ENCODE measurements at regions not wholly inside any gene's neighbourhood (a gene's known extent, or its start where the extent isn't known, plus 50 kb on each side); places are given as distances from the start of the nearest gene placed in this dataset.
"Not testable (repeated sequence)": the region's sequence is repeated elsewhere in the genome, so short reads cannot be mapped to it uniquely, and the experiment has no call there.

GRCh38 chr16:87160701-87161337 is 156.4 kb downstream of the C16orf95 start:
- H3K4me3 ChIP-seq (ENCODE audit: low read depth, low read length), result no peak overlapping the region
- H3K36me3 ChIP-seq (ENCODE audit: control insufficient read depth, insufficient read depth, low read length), result no peaks in the 10 kb centered on the region
- DNase-seq (ENCODE audit: low read depth) (no peak), FAIRE-seq (no peak)
- H3K27me3 ChIP-seq (ENCODE audit: control insufficient read depth, insufficient read depth, low read length), result no peaks in the 10 kb centered on the region
- TF ChIP-seq, protein P1, sequence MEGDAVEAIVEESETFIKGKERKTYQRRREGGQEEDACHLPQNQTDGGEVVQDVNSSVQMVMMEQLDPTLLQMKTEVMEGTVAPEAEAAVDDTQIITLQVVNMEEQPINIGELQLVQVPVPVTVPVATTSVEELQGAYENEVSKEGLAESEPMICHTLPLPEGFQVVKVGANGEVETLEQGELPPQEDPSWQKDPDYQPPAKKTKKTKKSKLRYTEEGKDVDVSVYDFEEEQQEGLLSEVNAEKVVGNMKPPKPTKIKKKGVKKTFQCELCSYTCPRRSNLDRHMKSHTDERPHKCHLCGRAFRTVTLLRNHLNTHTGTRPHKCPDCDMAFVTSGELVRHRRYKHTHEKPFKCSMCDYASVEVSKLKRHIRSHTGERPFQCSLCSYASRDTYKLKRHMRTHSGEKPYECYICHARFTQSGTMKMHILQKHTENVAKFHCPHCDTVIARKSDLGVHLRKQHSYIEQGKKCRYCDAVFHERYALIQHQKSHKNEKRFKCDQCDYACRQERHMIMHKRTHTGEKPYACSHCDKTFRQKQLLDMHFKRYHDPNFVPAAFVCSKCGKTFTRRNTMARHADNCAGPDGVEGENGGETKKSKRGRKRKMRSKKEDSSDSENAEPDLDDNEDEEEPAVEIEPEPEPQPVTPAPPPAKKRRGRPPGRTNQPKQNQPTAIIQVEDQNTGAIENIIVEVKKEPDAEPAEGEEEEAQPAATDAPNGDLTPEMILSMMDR (IDR thresholded peaks at IDR 0.05; ENCODE audit: insufficient read depth, low read length, severe bottlenecking), result no peak

DNA sequence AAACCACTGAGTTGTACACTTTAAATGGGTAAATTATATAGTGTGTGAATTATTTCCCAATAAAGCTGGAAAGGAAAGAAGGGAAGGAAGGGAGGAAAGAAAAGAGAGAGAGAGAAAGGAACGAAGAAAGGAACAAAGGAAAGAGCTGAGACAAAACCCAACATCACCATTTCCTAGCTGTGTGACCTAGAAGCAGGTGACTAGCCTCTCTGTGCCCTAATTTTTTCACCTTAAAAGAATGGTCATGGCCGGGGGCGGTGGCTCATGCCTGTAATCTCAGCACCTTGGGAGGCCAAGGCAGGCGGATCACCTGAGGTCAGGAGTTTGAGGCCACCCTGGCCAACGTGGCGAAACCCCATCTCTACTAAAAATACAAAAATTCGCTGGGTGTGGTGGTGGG is 155.8 kb downstream of the C16orf95 start:
- FAIRE-seq; DNase-seq (ENCODE audit: low read depth); H3K36me3 ChIP-seq (ENCODE audit: control insufficient read depth, insufficient read depth, low read length); H3K4me3 ChIP-seq (ENCODE audit: low read depth, low read length); H3K27me3 ChIP-seq (ENCODE audit: control insufficient read depth, insufficient read depth, low read length): not testable (repeated sequence)

GRCh38 chr16:87161822-87162676 is 155.1 kb downstream of the C16orf95 start:
- H3K4me3 ChIP-seq (ENCODE audit: low read depth, low read length), result no peak overlapping the region
- H3K27me3 ChIP-seq (ENCODE audit: control insufficient read depth, insufficient read depth, low read length), result no peaks in the 10 kb centered on the region
- no peaks in the 10 kb centered on the region for H3K36me3 ChIP-seq (ENCODE audit: control insufficient read depth, insufficient read depth, low read length)
- DNase-seq (ENCODE audit: low read depth) (no peak), FAIRE-seq (no peak)
- TF ChIP-seq, protein P1 (IDR thresholded peaks at IDR 0.05; ENCODE audit: insufficient read depth, low read length, severe bottlenecking), result no peak

- not testable (repeated sequence) for H3K27me3 ChIP-seq (ENCODE audit: control insufficient read depth, insufficient read depth, low read length); FAIRE-seq; H3K4me3 ChIP-seq (ENCODE audit: low read depth, low read length); H3K36me3 ChIP-seq (ENCODE audit: control insufficient read depth, insufficient read depth, low read length); DNase-seq (ENCODE audit: low read depth)
Observed at GRCh38 chr16:87162799-87163198, 154.4 kb downstream of the C16orf95 start.

DNA sequence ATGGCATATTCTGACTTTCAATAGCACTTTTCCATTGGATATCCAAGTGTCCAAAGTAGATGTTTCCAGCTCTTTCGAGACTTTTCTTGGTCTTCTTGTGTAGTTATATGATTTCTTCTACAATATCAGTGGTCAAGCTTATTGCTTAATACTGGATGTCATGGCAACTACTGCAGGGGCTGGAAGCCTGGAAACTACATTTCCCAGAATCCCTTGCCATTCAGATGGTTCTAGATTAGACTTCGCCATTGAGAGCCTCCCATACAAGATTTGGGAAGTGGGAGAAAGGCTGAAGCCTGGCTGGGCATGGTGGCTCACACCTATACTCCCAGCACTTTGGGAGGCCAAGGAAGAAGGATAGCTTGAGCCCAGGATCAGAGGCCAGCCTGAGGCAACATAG is 153.6 kb downstream of the C16orf95 start:
- no peaks in the 10 kb centered on the region for H3K36me3 ChIP-seq (ENCODE audit: control insufficient read depth, insufficient read depth, low read length)
- no peak overlapping the region for H3K4me3 ChIP-seq (ENCODE audit: low read depth, low read length)
- DNase-seq (ENCODE audit: low read depth) (no peak), FAIRE-seq (no peak)
- H3K27me3 ChIP-seq (ENCODE audit: control insufficient read depth, insufficient read depth, low read length), result no peaks in the 10 kb centered on the region
- TF ChIP-seq, protein P1 (IDR thresholded peaks at IDR 0.05; ENCODE audit: insufficient read depth, low read length, severe bottlenecking), result no peak

DNA sequence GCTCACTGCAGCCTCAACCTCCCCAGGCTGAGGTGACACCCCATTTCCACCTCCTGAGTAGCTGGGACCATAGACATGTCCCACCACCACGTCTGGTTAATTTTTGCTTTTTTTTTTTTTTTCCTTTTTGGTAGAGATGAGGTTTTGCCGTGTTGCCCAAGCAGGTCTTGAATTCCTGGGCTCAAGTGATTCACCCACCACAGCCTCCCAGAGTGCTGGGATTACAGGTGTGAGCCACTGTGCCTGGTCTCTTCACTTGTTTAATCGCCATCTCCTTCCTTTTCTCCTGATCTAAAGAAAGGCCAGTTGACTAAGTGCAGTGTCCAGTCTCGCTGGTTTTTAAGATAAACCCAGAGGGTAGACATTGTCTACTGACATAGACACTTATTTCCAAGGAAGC is 152.0 kb downstream of the C16orf95 start:
- TF ChIP-seq, protein P1 (IDR thresholded peaks at IDR 0.05; ENCODE audit: insufficient read depth, low read length, severe bottlenecking), result no peak
- no peak overlapping the region for H3K4me3 ChIP-seq (ENCODE audit: low read depth, low read length)
- no peak for FAIRE-seq

More for the DNA sequence above, 152.0 kb downstream of the C16orf95 start:
- no peak for DNase-seq (ENCODE audit: low read depth)
- Histone ChIP-seq H3K27me3 (ENCODE audit: control insufficient read depth, insufficient read depth, low read length) (no peaks in the 10 kb centered on the region), H3K36me3 (ENCODE audit: control insufficient read depth, insufficient read depth, low read length) (no peaks in the 10 kb centered on the region)

All from bronchial epithelial cell (primary cell).